ENCODE measurements at regions not wholly inside any gene's neighbourhood (a gene's known extent, or its start where the extent isn't known, plus 50 kb on each side); places are given as distances from the start of the nearest gene placed in this dataset.

DNA sequence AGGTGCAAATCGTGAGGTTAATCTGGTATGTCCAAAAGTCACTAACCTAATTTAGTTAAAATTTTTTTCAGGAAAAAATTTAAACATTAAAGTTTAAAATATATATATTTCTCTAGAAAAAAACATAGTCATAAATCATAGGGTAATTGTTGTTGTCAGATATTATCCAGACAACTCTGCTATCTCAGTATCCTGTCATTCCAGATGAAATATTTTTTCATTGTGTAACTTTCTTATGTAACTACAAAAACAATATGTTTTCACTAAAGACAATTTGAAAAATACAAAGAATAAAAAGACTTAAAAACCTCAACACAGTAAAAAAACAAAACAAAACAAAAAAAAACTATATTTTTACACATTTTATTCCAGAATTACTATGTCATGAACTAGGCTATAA is 57.6 kb downstream of the TENT5A start:
- DNase-seq = no peak

DNA sequence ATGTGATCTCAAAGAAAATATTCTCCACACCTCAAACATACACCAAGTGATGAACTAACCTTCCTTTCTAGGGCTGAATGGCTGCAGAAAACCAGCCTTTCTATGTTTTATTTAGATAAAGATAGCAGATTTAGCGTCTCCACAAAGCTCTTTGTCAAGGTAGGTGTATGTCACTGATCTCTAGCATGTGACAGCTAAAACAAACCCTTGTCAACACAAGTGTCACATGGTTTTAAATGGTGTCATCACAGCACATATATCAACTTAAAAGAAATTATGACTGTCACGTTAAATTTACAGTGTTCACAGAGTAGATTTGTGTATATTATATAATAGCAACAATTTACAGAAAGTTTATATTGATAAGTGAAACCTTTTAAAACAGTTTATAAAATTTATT is 58.3 kb downstream of the TENT5A start:
- DNase-seq = no peak

DNA sequence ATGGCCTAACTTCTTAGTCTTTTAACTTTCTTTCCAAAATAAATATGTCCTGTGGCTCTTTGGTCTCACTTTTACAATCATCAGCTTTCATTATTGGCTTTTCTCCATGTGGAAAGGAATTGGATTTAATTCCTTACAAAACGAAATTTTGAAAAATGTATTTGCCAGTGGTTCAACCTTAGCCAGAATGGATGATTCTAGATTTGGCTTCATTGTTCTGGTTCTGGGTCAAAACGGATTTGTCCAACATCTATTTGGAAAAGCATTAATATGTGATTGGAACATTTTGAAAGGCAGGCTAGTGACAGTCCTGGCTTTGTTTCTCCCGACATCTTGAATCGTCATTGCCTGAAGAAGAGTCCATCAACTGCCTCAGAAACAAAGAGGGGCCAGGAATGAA is 59.2 kb downstream of the TENT5A start:
- no peak for DNase-seq

DNA sequence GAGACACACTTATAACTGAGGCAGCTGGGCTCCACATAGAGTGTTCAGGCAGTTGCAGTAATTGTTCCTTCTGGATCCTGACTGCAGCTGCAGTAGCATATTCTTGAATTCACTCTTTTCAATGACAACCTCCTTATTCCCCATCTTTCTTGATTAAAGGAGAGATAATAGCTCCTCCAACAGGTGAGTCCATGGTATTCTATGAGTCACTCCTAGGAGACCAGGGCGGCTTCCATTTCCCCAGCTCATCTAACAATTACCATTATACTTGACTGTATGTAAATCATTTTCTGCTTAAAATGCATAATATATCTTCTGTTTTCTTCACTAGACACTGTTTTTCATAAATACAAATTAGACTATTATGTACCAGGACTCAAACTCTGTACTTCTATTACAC is 62.4 kb downstream of the TENT5A start:
- DNase-seq = no peak

DNA sequence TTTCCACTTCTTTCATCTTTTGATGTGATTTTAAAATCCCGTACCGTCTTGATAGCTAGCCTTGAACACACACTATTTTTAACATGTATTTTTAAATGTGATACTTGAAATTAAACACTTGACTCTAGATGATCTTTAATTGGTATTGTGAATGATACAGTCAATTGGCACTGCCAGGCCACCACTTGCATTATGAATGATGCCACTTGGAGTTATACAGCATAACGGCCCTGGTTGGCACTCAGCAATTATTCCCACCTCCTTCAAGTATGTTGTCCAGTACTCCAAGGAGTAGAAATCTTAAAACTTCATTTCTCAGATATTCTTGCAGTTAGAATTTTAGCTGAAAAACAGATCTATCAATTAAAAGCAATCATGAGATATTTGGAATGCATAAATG is 62.9 kb downstream of the TENT5A start:
- no peak for DNase-seq

DNA sequence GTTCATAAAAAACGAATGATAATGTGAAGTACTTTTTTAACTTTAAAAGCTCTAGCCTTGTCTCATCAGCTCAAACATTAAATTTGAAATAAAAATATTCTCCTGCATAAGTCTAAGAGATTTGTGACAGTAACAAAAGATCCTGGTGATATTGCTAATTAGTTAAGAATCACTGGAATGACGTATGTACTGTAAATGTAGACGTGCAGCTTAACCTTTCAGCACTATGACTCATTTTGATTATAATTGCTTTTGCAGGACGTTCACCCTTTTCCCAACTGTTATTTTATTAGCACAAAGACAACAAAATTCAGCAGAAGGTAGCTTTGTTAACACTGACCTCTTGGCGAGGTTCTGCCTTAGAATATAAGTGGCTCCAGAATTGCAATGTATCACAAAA is 68.6 kb downstream of the TENT5A start:
- DNase-seq = no peak

DNA sequence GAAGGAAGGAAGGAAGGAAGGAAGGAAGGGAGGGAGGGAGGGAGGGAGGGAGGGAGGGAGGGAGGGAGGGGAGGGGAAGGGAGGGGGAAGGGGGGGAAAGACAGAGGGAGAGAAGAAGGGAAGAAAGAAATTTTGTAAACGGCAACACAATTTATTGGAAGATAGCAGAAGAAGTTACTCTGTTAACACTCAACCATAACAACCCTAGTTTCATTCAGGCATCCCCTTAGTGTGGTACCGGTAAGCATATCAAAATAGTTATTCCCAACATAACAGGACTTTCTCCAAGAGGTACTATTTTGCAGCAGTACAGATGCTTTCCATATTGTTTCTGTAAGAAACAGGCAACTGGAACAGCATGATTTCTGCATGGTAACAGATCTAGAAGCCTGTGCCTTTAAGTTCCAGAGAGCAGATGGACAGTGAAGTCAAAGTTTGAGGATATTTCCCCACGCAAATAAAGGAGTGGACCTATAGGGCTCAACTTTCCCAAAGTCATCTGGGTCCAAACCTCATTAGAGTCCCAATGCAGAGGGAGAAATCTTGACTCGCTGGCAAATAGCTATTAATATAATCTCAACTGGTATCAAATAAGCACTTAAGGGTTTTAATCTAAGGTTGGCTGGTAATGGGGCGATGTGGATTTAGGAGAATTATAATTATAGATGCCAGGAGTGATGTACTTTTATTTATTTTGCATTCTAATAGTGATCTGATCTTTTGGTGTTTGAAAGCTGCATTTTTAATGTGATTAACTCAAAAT is 69.4 kb downstream of the TENT5A start:
- DNase-seq = no peak

DNA sequence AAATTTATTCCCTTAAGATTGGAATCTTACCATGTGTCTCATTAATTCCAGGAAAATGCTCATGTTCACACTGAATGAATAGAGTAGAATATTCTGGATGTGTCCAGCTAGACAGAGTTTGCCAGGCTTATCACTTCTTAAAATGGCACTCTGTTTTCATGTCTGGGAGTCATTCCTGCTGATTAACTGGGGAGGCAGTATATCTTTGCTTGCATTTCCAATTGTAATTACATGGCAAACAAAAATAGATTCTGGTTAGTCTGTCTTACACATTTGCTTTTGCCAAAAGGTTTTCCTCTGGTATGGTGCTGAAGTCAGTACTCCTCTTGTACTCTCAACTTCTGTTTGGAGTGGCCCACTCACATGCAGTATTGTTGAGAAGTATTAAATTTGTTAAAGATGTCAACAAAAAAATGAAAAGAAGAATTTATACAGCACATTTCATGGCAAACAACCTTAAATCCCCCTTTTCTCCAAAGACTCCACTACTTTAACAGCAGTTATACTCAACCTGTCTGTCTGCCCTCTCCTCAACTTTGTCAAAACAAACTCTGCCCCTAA is 70.2 kb downstream of the TENT5A start:
- DNase-seq = no peak

DNA sequence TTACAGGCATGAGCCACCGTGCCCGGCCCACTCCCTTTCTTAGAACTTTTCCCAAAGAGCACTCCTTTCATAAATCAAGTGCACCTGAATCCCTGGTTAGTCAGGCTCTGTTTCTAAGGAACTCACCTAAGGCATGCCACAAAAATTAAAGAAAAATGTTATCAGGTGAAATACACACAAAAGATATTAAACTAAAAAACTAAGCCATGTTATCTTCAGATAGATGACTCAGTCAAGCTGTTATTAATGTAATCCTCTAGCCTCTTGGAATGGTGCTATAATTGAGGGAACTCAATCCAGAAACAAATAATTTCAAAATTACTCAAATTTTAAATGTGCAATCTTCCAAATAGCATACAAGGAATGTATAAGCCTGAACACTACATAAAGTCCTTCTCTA is 83.0 kb downstream of the TENT5A start:
- DNase-seq = no peak

DNA sequence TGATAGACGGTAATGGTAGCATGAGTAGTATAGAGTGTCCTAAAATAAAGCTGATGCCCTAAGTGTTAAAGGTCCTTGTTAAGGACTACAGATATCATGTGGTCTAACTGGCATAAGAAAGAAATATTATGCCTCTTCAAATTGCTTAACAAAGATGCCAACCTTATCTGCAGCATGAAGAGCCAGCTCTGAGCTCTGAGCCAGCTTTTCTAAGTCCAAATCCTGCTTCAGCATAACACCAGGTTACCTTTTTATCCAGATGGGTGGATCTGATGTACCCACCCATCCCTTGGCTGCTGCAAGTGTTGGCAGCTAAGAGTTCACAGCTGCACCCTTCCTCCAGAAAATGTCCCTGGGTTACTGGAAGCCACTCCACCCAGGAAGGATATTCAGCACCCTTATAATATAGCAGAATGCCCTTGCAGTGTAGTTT is 83.8 kb downstream of the TENT5A start:
- no peak for DNase-seq

DNA sequence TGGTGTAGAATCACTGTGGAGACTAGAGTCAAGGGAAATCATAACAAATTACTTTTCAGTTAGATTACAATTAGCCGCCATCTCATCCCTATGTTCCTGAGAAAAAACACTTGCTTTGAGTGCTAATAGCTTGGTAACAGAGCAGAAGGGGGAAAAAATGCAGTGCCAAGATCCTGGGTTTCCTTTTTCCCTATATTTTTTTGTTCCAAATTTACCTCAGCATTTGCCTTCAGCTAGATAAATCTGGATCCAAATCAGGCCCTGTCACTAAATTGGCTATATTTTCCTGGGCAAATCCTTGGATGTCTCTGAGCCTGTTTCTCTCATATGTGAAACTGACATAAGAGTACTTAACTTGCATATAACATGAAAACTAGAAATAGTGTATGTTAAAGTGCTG is 86.0 kb downstream of the TENT5A start:
- DNase-seq = no peak

DNA sequence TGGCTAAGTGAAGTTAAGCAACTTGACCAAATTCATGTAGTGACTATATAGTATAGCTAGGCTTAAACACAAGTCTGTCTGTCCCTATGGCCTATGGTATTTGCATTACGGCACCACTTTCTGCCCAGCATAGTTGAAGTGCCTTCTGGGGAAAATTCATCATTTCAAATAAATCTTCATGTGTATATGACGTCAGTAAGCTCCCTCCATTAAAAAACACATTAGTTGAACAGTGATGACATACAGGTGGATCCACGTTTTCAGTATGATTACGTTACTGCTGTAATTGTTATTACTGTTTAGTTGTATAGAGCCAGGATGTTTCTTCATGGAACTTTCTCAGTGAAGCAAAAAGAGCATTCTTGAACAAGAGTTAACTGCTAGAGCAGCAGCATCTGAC is 96.2 kb downstream of the TENT5A start:
- DNase-seq = no peak

DNA sequence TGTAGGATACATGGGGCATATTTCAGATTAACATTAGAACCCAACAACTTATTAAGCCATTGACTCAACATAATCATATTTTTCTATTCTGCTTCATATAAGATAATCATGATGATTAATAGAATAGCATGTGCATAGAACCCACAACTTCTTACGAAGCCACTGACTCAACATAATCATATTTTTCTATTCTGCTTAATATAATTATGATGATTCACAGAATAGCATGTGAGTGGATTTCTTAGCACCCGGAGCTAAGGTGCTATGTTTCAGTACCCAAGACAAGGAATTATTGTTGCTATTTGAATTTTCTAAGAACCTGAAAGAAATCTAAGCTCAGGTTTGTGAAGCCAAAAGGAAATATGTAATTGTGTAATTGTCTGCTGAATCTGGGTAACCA is 96.8 kb downstream of the TENT5A start:
- DNase-seq = no peak

DNA sequence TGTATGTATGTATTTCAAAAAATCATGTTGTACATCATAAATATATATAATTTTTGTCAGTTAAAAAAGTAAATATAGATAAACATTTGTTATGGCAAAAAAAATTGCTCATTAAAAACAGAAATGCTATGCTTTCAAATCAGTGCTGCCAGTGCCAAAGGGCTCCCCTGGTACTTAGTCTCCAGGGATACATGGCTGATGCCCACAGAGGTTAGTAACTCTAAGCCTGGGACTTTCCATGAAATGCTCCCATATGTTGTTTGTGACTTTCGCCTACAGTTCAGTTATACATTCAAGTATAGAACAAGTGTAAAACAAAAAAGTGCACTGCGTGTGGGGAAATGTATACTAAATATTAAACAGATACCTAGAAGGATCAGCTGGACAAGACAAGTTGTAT is 104.0 kb downstream of the TENT5A start:
- no peak for DNase-seq

DNA sequence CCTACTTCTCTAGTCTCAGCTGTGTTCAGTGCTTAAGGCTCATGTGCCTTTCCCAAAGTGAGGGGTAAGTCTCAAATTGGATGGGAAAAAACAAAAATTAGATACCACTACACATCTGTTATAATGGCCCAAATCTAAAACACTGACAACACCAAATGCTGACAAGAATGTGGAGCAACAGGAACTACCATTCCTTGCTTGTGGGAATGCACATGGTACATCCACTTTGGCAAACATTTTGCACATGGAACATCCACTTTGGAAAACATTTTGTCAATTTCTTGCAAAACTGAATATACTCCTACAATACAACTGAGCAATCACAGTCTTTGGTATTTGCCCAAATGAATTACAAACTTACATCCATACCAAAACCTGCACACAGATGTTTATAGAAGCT is 109.3 kb downstream of the TENT5A start:
- no peak for DNase-seq

DNA sequence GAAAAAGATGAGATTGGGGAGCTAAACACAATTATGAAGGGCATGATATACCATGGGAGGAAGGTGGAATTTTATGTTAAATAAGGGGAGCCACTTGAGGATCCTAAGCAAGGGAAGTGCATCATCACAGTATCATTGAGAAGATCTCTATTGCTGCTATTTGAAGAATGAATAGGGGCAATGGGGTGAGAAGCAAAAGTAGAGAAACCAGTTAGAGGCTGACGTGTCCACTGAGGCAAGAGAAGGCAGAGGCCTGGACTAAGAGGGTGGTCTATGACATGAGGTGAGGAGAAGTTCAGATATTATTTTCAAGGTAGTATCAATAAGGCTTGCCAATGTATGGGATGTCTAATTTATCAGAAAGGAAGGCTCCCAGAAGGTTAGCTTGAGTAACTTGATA is 111.6 kb downstream of the TENT5A start:
- no peak for DNase-seq

DNA sequence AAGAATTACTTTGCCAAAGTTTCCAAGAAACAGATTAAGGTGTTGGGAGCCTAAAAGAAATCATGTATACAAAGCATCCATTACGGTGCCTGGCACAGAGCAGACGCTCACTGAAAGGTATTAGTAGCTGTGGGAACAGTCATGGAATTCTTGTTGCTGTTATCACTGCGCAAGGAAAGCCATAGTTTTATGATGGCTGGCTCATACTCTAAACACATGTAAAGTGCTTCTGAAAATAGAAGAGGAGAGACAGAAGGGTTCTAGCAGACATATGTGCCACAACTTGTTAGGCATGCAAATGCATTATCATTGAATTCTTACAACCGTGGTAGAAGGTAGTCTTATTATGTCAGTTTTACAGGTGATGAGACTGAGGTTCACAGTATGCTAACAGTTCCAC is 112.4 kb downstream of the TENT5A start:
- DNase-seq = no peak

DNA sequence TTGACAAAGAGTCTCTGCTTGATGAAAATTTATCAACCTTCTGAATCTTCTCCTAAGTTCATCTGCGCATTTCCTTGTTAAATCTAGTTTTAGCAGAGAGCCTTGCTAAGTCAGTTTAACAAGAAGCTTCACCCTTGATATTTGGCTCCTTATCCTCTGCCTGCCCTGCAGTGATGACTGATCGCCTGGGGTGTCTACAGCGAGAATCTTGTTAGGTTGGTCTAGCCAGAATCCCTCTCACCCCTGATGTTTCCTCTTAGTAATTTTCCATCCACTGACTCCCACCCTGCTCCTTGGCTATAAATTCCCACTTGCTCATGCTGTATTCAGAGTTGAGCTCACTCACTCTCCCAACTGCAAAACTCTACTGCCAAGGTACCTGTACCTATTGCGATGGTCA is 114.1 kb downstream of the TENT5A start:
- no peak for DNase-seq

DNA sequence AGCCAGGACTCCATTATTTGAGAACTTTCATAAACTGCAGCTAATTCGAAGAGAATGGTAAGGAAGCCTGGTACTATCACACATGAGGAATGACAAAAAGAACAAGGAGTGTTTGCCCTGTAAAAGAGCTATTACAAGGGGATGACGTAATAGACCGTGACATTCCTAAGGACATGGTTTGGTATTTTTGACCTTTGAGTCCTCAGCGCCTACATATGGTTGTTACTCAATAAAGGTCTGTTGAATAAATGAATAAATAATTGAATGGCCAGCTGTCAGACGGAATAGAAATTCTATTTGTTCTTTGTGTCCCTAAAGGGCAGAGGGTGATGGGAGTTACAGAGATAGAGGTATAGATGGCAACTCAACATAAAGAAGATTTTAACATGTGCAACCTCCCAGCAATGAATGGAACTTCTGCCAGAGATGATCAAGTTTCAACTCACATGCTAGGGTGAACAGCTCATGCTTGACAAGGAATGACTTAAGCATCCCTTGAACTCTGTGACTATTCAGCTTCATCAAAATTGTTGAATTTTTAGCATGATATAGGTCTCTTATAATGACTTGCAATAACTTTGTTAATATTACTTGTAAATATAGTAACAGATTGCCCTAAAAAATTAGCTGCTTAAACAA is 115.4 kb downstream of the TENT5A start:
- no peak for DNase-seq

DNA sequence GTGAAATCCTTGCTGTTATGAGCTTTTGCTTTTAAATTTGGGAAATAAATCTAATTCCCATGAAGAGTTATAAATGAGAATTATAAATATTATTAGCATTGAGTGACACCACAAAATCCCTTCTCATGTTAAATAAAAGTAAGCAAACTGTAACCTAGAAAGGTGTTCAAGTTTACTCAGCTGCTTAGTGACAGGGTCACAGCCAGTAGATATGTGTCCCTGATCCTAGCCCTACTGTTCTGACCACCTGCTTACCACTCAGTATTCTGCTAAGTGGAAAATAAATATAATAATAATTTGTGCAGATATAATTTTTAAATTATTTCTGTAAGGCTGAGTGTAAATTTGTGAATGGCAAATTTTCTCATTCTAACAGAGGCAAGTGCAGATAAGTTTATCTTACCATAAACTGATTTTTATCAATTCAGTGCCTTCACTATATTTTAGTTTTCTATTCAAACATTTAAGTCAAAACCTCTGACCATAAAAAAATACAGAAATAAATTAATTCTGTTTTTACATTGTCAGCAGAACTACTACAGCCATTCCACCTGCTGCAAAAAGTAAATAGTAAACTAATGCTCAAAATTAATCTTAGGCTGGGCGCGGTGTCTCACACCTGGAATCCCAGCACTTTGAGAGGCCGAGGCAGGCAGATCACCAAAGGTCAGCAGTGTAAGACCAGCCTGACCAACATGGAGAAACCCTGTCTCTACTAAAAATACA is 118.2 kb downstream of the TENT5A start:
- DNase-seq = no peak

DNA sequence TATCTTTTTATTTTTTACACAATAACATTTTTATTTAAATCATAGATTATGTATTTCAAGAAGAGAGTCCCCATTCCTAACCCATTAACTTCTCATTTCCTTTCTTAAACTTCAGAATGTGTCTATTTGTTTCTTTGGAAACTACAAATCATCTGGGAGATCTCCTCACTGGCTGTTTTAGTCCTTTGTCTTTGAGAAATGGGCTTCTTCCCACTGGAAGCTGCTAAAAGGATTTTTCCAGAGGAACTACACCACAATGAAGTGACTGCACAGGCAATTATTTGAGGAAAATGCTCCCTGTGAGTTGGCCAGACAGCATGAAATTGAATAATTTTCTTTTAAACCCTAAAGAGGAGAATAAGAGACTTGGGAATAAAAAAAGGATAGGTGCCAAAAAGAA is 119.1 kb downstream of the TENT5A start:
- DNase-seq = no peak

DNA sequence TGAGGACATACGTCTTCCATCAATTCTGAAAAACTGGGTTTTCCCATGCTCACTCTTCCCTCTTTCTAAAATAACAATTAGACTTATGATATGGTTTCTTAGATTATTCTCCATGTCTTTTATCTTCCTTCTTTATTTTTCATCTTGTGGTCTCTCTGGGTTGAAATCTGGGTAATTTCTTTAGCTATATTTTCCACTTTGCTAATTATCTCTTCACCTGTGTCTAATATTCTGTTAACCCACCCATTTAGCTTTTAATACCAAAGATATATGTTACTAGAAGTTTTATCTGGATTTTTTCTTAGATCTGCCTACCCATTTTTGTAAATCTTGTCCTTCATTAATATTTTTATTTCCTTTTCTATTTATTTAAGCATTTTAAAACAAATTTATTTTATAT is 121.8 kb downstream of the TENT5A start:
- DNase-seq = no peak

DNA sequence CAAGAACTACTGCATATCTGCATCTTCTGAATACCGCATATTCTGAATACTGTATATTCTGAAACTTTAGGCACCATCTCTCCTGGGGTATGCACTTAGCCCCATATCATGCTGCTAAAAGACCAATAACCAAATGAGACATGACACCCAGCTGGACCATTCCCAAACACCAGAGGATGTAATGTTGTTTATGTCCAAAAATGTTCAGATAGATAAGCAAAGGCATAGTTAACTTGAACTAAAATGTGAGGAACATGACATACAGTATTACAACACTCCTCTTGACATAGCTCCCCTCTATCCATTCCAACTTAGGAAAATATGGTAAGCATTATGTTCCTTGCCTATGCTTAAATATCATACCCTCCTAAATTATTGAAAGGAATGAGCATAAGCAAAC is 127.3 kb downstream of the TENT5A start:
- DNase-seq = no peak

DNA sequence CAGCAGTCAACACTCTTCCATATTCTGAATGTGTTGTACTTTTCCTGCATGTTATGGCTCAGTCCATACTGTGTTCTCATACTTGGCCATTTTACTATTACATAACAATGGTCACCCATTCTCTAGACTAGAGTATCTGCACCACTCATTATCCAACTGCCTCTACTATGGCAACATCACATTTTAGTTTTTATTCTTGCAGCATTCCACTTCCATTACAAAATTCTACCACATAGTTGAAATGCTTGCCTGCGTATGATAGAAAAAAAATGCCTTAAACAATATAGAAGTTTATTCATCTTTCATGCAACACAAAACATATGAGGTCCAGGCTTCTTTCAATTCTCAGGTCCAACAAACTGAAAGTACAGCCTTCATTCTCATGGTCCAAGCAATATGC is 128.0 kb downstream of the TENT5A start:
- no peak for DNase-seq
